ENCODE measurements at regions not wholly inside any gene's neighbourhood (a gene's known extent, or its start where the extent isn't known, plus 50 kb on each side); places are given as distances from the start of the nearest gene placed in this dataset.
"Not testable (repeated sequence)": the region's sequence is repeated elsewhere in the genome, so short reads cannot be mapped to it uniquely, and the experiment has no call there.

- ChIA-PET CTCF (no interaction called here), POLR2A (no interaction called here)
- H3K4me3 ChIP-seq (ENCODE audit: low read depth, low read length): no peak overlapping the region
- no peak for TF ChIP-seq CTCF (IDR thresholded peaks at IDR 0.05; ENCODE audit: insufficient read depth, low read length, missing control alignments)
- DNase-seq (ENCODE audit: low read depth, low spot score): no peak
Measured at GRCh38 chr7:52340067-52340466, 695.4 kb upstream of the POM121L12 start.

GRCh38 chr7:52328328-52328727, 707.1 kb upstream of the POM121L12 start:
- DNase-seq (ENCODE audit: low read depth, low spot score); H3K4me3 ChIP-seq (ENCODE audit: low read depth, low read length); POLR2A ChIA-PET; CTCF ChIA-PET: not testable (repeated sequence)

GRCh38 chr7:52325237-52325636, 710.2 kb upstream of the POM121L12 start:
- H3K4me3 ChIP-seq (ENCODE audit: low read depth, low read length): no peak overlapping the region
- no peak for TF ChIP-seq CTCF (IDR thresholded peaks at IDR 0.05; ENCODE audit: insufficient read depth, low read length, missing control alignments)
- CTCF ChIA-PET: no interaction called here
- DNase-seq (ENCODE audit: low read depth, low spot score): no peak
- POLR2A ChIA-PET: no interaction called here

GRCh38 chr7:52323202-52323746, 712.2 kb upstream of the POM121L12 start:
- ChIA-PET POLR2A (no interaction called here), CTCF (no interaction called here)
- no peak overlapping the region for H3K4me3 ChIP-seq (ENCODE audit: low read depth, low read length)
- TF ChIP-seq CTCF (IDR thresholded peaks at IDR 0.05; ENCODE audit: insufficient read depth, low read length, missing control alignments): no peak
- DNase-seq (ENCODE audit: low read depth, low spot score): no peak

- TF ChIP-seq CTCF (IDR thresholded peaks at IDR 0.05; ENCODE audit: insufficient read depth, low read length, missing control alignments): no peak
- DNase-seq (ENCODE audit: low read depth, low spot score): no peak
- CTCF ChIA-PET: no interaction called here
- POLR2A ChIA-PET: no interaction called here
- H3K4me3 ChIP-seq (ENCODE audit: low read depth, low read length): no peak overlapping the region
Measured at GRCh38 chr7:52320610-52321009, 714.8 kb upstream of the POM121L12 start.

- TF ChIP-seq CTCF (IDR thresholded peaks at IDR 0.05; ENCODE audit: insufficient read depth, low read length, missing control alignments): no peak
- CTCF ChIA-PET: no interaction called here
- no peak overlapping the region for H3K4me3 ChIP-seq (ENCODE audit: low read depth, low read length)
- POLR2A ChIA-PET: no interaction called here
- no peak for DNase-seq (ENCODE audit: low read depth, low spot score)
Measured at GRCh38 chr7:52317921-52318320, 717.5 kb upstream of the POM121L12 start.

GRCh38 chr7:52311886-52312285, 723.5 kb upstream of the POM121L12 start:
- no peak overlapping the region for H3K4me3 ChIP-seq (ENCODE audit: low read depth, low read length)
- TF ChIP-seq CTCF (IDR thresholded peaks at IDR 0.05; ENCODE audit: insufficient read depth, low read length, missing control alignments): no peak
- ChIA-PET POLR2A (no interaction called here), CTCF (no interaction called here)
- no peak for DNase-seq (ENCODE audit: low read depth, low spot score)
